ENCODE measurements at regions not wholly inside any gene's neighbourhood (a gene's known extent, or its start where the extent isn't known, plus 50 kb on each side); places are given as distances from the start of the nearest gene placed in this dataset.
"Not testable (repeated sequence)": the region's sequence is repeated elsewhere in the genome, so short reads cannot be mapped to it uniquely, and the experiment has no call there.

DNA sequence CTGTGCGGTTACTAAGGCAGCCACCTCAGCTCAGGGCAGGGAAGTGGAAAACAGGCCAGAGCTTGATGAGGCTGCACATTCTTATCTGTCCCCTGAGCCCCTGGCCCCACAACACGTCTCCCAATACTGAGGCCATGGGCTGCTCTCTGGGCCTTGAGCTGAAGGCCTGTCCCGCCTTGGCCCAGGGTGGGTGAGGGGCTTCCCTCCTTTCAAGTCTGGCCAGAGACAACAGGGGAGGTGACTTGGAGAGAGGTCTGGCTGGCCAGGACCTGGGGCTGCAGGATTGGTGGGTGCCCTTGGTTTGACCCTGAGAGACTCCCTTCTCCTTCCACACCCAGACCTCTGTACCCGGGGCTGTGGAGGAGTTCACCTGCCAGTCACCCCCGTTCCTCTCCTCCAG, 563.8 kb downstream of the PTPRU start:
- DNase-seq (ENCODE audit: low spot score): no peak

DNA sequence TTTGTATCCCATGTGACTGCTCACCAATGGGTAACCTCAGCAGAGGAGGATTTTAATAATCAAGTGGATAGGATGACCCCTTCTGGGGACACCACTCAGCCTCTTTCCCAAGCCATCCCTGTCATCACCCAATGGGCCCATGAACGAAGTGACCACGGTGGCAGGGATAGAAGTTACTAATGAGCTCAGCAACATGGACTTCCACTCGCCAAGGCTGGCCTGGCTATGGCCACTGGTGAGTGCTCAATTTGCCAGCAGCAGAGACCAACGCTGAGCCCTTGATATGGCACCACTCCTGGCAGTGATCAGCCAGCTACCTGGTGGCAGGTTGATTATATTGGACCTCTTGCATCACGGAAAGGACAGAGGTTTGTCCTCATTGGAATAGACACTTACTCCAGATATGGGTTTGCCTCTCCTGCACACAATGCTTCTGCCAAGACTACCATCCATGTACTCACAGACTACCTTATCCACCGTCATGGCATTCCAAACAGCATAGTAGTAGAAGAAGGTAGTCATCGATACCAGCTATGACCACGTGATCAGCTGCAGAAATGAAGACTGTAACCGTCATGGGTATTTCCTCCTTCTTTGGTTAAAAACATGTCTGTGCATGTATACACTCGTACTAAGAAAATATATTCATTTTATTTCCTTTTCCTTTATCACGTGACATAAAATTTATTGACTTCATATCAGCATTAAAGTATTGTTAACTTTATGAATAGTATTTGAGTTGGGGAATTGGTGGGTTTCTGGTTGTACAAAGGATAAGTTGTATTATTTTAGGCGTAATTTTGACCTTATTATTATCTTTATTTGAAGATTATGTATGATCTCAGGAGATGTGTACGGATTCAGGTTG, 562.6 kb downstream of the PTPRU start:
- no peak for DNase-seq (ENCODE audit: low spot score)

DNA sequence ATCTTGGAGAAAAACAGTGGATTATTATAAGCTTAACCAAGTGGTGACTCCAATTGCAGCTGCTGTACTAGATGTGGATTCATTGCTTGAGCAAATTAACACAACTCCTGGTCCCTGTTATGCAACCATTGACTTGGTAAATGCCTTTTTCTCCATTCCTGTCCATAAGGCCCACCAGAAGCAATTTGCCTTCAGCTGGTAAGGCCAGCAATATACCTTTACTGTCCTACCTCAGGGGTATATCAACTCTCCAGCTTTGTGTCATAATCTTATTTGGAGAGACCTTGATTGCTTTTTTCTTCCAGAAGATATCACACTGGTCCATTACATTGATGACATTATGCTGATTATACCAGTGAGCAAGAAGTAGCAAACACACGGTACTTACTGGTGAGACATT, 560.8 kb downstream of the PTPRU start:
- not testable (repeated sequence) for DNase-seq (ENCODE audit: low spot score)

DNA sequence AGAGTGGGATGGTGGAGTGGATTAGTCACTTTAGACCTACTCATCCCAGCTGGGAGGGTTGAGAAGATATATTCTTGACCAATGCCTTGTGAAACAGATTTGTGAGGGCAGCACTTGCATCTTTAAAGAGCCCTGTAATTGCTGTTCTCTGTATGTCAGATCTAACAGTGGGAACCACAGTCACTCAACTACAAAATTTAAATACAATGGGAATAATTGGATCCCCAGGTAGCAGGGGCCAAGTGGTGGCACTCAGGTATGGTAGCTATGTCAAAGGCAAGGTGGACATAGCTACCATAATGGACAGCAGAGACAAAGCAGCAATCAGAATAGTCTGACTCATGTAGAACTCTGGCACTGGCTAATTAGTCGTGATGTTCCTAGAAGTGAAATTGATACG, 559.6 kb downstream of the PTPRU start:
- DNase-seq (ENCODE audit: low spot score): not testable (repeated sequence)

DNA sequence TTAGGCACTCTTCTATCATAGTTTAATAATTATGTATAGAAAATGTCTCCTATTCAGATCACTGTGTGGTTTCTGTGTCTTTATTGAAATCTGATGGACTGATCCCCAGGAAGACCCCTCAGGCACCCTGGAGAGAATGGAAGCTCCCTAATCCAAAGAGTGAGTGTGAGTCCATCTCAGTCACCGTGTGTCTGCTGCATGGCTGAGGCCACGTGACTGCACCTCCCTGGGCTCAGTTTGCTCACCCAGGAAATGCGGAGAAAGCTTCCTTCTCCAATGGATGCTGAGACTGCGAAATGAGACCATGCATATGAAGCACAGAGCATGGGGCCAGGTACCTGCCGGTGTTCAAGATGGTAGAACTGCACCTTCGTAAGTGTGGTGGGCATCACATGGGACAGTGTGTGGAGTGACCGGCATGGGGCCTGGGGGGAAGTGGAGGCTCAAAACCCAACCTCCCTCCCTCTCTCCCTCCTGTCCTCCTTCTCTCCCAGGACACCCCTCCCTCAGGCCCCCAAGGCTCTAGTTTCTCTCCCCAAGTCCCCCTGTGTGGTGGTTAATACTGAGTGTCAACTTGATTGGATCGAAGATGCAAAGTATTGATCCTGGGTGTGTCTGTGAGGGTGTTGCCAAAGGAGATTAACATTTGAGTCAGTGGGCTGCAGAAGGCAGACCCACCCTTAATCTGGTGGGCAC, 557.5 kb downstream of the PTPRU start:
- DNase-seq (ENCODE audit: low spot score): no peak

DNA sequence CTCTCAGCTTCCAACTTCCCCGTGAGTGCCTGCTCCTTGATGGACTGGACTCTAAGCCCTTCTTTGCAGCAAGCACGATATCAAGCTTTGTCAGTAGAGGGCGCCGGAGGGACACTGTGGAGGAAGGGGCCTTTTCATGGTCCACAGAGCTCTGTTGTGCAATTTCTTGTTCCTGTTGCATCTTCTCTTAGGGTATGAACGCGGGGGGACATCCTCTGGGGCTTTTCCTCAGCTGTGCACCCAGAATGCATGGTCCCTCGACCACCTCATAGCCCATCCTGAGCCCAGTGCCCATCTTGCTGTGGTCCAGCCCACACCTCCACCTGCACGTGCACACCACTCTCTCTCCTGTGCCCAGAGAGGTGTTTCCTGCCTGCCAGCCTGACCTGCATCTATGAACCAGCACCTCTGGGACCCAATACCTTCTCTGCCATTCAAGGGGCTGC, 556.8 kb downstream of the PTPRU start:
- peak; percentile 35 for DNase-seq (ENCODE audit: low spot score)

DNA sequence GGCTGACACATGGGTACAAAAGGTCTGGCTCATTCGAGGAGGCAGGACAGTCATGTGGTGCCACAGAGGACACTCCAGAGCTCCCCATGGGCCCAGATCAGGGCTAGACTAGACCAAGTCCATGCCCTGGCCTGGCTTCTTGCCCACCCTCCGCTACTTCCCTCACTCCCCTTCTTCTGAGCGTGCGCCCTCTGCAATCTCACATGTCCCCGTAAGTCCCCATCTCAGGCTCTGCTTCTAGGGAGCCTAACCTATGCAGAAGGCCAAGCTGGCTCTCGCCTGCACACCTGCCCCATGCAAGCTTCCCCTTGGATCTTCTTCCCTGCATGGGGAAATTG, 553.6 kb downstream of the PTPRU start:
- no peak for DNase-seq (ENCODE audit: low spot score)

DNA sequence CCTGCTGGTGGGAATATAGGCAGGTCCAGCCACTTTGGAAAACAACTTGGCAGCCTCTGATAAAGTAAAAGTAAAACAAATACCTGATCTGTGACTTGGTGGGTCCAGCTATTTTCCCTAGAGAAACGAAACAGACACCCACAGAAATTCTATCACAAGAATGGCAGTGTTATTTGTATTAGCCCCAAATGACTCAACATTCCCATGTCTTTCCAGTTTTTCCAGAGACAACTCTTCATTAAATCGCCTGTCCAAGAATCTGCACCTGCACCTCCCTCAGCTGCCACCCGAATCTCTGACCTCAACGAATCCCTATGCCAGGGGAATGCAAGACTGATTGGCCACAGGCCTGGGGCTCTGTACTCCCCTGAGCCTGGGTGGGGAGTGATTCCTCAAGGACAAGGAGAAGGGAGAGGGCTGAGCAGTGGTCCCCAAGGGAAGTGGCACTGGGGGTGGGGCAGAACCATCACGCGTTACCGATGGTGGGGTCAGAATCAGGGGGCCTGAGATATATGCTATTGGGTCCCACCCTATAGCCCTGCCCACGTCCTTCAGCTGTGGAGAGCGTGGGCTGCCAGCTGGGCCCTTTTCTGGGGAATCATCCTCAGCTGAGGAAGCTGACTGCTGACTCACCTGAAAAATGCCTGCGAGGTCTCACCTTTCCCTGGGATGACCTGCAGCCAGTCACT, 553.0 kb downstream of the PTPRU start:
- DNase-seq (ENCODE audit: low spot score): no peak

DNA sequence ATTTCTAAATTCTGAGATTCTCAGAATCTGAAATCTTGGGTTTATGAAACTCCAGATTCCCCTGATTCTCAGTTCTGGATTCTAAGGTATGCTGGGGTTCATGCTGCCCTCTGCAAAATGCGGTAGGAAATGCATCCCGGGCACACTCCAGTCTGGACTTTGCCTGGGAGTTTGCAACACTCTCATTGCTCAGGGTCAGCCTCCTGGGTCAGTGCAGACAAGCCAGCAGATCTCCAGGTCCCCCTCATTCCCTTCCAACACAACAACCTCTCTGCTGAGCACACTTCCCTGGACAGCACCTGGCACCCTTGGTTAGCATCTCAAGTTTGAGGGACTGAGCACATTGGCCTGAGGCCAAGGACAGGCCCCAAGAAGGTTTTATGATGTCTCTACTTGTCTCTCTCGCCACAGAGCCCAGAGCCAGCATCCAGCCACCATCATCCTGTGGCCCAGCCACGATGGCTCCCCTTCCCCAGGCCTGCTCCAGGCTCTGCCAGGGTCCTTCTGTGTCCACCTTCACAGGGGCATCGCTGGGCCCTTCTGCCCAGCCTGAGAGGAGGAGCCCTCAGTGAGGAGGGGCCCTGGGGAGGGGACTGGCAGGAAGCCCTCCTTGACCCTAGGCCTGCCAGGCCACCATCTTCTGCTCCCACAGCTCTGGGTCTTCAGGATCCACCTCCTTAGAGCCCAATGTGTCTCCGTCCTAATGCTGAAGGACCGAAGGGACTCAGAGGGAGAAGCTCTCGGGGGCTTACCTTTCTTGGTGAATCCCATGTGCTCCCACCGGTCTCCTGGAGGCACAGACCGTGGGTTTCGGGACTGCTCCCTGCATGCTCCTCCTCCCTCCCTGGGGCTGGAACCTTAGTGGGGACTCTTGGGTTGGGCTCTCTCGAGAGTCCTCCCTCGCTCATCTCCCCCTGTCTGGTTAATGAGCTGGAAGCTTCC, 550.7 kb downstream of the PTPRU start:
- no peak for DNase-seq (ENCODE audit: low spot score)

DNA sequence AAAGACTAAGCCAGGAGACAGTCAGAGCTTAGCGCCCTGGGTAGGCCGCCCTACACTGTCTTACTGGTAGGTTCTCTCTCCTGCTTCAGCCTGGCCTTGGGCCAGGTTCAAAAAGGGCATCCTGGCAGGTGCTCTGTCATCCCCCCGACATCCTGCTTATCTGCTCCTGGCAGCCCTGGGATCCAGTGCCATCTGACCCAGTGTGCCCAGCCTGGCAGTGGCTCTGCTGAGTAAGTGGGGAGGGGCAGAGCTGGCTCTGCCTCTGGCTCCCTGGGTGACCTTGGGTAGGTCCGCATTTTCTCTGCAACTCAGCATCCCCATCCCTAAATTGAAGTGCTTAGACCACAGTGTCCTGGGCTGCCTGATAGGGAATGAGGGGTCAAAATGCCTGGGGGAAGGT, 549.9 kb downstream of the PTPRU start:
- no peak for DNase-seq (ENCODE audit: low spot score)

DNA sequence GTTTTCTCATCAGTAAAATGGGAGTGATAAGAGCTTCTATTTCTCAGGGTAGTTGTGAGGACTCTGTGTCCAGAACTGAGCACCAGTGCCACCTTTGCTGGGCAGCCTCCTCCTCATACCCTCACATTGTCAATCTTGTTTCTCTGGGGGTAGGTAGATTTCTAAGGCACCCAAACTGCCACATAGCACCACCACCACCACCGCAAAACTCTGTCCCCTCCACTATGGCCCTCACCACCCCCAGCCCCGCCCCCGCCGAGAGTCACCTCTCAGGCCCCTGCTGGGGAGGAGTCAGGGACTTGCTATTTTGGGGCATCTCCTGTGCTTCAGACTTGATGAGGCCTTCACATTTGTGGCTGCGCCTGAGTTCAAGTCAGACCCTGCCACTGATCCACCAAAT, 549.2 kb downstream of the PTPRU start:
- no peak for DNase-seq (ENCODE audit: low spot score)

DNA sequence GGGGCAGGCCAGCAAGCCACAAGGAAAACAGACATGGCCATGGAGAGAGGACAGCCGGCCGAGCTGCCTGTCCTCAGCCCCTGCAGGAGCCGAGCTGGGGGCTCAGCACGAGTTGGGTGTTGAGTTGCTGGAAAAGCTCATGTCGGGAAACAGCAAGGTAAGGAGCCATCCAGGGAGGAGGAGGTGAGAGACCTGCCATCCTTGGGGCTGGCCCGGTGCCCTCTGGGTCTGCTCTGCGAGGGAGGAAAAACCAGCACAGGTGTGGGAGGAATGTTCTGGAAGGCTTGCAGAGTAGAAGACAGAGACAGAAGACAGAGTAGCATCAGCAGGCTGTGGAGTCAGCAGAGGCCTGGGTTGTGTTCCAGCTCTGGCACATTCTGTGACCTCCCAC, 548.8 kb downstream of the PTPRU start:
- no peak for DNase-seq (ENCODE audit: low spot score)

DNA sequence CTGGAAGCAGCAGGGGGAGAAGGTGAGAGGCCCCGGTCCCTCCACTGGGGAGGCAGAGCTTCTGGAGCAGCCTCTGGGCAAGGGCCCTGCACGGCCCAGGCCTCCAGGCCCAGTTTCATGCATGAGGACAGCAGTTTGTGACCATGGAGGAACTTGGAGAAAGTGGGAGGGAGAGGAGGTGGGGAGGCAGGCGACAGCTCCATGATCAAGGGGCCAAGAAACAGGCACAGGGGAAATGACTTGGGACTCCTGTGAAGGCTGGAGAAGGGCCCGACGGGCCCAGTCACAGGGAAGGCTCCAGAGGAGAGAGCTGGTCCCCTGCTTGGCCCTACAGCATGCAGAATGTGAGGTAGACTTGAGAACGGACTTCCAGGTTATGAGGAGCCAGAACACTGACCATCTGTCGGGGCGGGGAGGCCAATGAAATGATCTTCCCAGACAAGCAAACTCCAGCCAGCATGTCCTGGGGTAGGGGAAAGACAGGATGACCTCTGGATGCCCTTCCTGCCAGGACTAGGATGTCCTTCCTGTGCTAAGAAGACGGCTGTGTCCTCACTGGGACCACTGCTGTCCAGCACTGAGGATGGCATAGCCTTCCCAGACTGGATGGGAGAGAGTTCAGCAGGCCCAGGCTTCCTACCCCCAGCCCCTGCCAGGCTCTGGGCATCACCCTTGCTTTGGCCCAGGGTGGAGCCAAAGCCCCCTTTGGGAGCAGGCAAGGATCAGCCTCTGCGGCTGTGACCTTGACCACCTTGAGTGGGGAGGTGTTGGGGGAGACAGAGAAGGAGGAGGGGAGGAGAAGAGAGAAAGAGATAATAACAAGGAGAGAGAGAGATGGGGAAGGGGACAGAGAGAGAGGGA, 548.2 kb downstream of the PTPRU start:
- DNase-seq (ENCODE audit: low spot score): no peak

DNA sequence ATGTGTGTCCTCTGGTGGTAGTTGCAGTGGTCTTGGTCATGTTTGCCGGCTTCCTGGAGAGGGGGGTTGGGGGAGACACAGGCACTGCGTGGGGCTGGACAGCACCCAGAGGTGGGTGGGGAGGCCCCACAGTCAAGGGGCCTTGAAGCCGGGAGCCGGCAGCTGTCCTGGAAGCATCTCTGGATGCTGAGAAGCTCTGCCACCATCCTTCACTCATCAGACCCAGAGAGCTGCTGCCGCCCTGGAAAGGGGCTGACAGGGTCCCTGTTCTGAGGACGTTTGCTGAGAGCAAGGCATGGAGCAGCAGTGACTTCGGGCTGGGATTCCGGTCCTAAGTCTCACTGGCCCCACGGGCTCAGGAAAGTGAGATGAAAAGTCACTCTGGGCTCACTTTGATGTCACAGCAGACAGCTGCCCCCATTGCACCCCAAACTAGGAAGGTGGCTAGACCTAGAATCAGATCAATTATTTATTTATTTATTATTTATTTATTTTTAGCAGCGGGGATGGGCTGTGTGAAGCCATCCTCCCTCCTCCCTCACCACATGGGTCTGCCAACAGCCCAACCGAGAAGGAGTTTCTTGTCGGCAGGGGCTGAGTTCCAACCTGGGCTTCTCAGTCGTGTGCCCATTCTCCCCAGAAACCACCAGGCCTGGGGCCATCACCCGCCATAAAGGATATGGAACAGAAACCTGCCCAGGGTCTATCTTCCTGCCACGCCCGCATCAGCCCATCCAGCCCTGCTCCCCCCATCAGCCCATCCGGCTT, 547.4 kb downstream of the PTPRU start:
- no peak for DNase-seq (ENCODE audit: low spot score)

DNA sequence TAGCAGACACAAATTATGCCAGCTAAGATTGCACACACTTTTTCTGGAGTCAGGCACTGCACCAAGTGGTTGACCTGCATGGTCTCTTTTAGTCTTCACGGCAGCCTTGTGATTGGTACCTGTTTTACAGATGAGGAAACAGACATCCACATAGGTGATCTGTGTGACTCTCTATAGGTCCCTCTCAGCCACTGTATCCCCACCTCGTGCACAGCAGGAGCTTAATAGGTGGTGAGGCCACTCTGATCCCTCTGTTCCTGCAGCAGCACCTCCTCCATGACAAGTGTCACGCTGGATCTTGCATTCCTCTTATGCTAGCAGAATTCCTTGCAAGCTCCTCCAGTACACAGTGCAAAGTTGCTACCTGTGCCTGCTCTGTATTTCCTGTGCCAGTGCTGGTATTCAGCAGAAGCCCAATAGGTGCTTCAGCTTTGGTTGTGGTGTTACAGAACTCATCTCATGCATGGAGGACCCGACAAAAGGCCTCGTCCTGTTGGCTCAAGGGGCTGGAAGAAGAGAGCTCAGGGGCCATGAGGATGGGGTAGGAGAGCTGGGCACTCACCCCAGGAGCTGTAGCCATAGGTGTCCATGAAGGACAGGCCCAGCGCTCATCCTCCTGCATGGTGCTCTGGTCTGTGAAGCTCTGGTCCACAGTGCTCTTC, 546.7 kb downstream of the PTPRU start:
- DNase-seq (ENCODE audit: low spot score): no peak

DNA sequence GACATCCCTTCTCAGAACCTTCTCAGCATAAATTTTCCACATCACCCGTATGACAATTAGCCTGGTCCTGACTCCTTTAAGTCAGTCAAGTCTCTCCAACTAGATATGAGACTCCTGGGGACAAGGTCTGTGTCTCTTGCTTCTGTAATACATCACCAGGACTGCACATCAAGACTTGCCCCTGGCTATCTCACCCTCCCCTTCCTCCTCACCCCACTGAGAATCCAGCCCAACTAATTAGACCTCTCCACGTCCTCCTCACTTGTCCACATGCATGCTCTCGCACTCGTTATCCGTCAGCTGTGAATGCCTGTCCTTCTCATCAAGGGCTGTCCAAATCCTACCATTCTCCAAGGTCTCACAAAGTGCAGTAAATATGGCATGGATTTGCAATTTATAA, 542.8 kb downstream of the PTPRU start:
- DNase-seq (ENCODE audit: low spot score): no peak

DNA sequence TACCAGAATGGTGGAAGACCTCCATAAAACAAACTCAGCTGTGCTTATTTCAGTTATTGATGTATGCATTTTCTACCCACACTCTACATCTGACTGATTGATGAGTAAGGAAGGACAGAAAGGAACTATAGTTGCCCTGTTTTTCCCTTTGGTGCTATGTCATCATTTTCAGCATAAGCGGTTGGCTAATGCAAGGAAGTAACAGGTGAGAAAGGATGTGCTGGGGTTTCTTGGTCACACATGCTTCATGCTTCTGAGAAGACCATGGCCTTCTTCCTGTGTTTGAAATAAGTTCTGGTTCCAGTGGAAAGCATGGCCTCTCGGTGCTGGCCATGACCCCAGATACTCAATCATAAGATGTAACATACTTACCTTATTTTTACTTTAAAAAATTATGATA, 541.2 kb downstream of the PTPRU start:
- DNase-seq (ENCODE audit: low spot score): no peak

DNA sequence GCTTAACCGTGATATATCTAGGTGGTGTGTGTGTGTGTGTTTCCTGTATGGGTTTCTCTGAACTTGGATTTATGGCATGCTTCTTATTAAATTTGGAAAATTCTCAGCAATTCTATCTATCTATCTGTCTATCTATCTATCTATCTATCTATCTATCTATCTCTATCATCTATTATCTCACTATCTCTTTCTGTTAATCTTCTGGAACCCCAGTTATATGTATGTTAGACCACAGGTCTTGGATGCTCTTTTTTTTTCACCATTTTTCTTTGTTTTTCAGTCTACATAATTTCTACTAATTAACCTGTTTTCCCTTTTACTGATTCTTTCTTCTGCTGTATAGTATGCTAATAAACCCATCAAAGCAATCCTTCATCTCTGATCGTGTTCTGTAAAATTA, 538.0 kb downstream of the PTPRU start:
- no peak for DNase-seq (ENCODE audit: low spot score)

DNA sequence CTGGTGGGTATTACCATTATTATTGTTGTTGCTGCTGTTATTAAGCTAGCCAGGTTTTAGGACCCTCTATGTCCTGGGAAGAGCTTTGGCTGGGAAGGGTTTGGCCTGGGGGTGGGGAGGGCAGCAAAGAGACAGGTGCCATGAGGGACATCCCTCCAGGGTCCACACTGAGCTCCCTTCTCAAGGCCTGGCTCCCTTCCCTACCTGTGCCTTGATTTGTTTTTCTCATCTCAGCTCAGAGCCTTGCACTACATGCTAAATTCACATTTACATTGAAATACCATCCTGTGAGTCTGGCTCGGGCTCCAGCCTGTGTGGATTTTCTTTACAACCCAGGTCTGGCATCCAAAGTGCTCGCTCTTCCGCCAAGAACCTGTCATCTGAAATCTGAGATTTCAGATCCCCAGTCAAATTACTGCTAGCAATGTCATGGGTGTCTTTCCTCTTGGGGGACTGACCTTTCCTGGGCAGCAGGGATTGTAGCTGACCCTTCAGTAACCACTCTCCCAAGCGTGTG, 536.3 kb downstream of the PTPRU start:
- DNase-seq (ENCODE audit: low spot score): no peak
